ENCODE measurements at regions not wholly inside any gene's neighbourhood (a gene's known extent, or its start where the extent isn't known, plus 50 kb on each side); places are given as distances from the start of the nearest gene placed in this dataset.
"Not testable (repeated sequence)": the region's sequence is repeated elsewhere in the genome, so short reads cannot be mapped to it uniquely, and the experiment has no call there.

DNA sequence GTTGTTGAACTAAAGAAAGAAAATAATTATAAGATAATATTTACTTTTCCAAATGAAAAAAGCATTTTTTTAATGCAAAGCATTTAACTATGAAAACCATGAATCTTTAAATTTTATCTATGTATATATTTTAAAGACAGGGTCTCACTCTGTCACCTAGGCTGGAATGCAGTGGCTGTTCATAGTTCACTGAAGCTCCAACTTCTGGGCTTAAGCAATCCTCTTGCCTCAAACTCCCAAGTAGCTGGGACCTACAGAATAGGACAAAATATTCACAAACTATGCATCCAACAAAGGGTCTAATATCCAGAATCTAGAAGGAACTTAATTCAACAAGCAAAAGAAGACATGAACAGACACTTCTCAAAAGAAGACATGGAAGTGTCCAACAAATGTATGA, 55.9 kb upstream of the ALB start:
- no peak overlapping the region for H3K27ac Mint-ChIP-seq
- no peaks in the 10 kb centered on the region for H3K4me1 Mint-ChIP-seq
- intact Hi-C loops (cut with micrococcal nuclease) = no loop called here
- no peaks in the 10 kb centered on the region for H3K9me3 Mint-ChIP-seq
- H3K36me3 Mint-ChIP-seq (ENCODE audit: low read depth) = no peaks in the 10 kb centered on the region
- peaks cover 3% of the 10 kb centered on the region for H3K27me3 Mint-ChIP-seq
- DNase-seq = no peak
- no peak overlapping the region for H3K4me3 Mint-ChIP-seq

DNA sequence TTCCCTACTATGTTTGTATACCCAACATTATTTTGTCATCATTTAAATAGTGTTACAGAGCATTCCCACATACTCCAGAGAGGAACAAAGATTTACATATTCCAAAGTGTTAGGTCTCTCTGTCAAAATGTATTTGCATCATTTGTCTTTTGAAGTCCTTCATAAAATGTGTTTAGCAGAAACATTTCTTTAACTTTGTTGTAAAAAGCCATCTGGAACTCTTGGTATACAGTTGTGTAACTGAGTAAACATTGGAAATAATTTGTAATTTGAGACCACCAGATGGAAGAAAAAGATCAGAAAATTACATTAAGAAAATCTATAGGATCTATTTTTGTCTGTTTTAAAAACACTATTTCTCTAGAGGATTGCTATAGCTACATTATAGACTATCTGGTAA, 56.6 kb upstream of the ALB start:
- no peak overlapping the region for H3K27ac Mint-ChIP-seq
- no peaks in the 10 kb centered on the region for H3K4me1 Mint-ChIP-seq
- DNase-seq = no peak
- H3K4me3 Mint-ChIP-seq = no peak overlapping the region
- intact Hi-C loops (cut with micrococcal nuclease) = no loop called here
- H3K36me3 Mint-ChIP-seq (ENCODE audit: low read depth) = no peaks in the 10 kb centered on the region
- no peaks in the 10 kb centered on the region for H3K9me3 Mint-ChIP-seq
- H3K27me3 Mint-ChIP-seq = peaks cover 3% of the 10 kb centered on the region

- intact Hi-C loops (cut with micrococcal nuclease) = no loop called here
- Mint-ChIP-seq H3K27ac (no peak overlapping the region), H3K27me3 (peaks cover 3% of the 10 kb centered on the region), H3K36me3 (ENCODE audit: low read depth) (no peaks in the 10 kb centered on the region), H3K9me3 (no peaks in the 10 kb centered on the region), H3K4me1 (no peaks in the 10 kb centered on the region), H3K4me3 (no peak overlapping the region)
- DNase-seq = no peak
Observed at GRCh38 chr4:73345399-73345975, 58.6 kb upstream of the ALB start.

- H3K27ac Mint-ChIP-seq = no peak overlapping the region
- H3K4me3 Mint-ChIP-seq = no peak overlapping the region
- H3K4me1 Mint-ChIP-seq = no peaks in the 10 kb centered on the region
- intact Hi-C loops (cut with micrococcal nuclease) = no loop called here
- no peak for DNase-seq
- peaks cover 3% of the 10 kb centered on the region for H3K27me3 Mint-ChIP-seq
- H3K9me3 Mint-ChIP-seq = no peaks in the 10 kb centered on the region
- H3K36me3 Mint-ChIP-seq (ENCODE audit: low read depth) = no peaks in the 10 kb centered on the region
Observed at GRCh38 chr4:73344106-73344505, 60.0 kb upstream of the ALB start.

DNA sequence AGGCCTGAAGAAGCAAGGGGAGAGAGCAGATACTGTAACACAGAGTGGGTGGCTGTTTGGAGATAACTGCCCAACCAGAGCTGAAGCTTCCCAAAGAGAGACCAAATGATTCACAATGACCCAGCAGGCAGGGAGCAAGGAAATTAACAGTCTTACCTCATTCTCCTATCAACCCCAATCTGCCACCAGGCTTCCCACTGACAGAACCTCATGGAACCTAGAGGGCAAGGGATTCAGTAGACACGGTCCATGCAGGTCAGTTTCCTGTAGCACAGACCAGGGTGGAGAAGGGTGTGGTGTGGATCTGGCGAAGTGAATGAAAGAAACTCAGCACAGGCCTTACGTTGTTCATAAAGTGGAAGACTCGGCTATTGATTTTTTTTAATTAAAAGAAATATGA, 60.7 kb upstream of the ALB start:
- H3K4me3 Mint-ChIP-seq = no peak overlapping the region
- intact Hi-C loops (cut with micrococcal nuclease) = no loop called here

DNA sequence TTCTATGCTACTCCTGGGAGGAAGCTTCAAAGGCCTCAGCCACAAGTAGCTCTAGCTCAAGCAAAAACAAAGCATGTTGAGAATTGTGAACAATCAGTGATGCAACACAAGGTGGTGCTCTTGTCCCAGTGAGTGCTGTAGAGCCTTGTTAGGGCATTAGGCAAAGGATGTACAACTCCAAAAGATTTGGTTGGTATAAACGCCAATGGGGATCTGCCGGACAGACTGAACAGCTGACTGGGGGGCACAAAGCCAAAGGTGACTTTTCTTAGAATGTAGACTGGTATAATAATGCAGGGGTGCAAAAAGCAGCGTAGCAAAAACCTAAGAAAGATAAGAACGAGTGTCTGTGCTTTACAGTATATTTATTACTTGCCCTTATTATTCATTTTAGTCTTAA, 62.6 kb upstream of the ALB start:
- H3K4me1 Mint-ChIP-seq = no peaks in the 10 kb centered on the region
- H3K4me3 Mint-ChIP-seq = no peak overlapping the region
- intact Hi-C loops (cut with micrococcal nuclease) = no loop called here
- no peaks in the 10 kb centered on the region for H3K9me3 Mint-ChIP-seq
- peak; percentile 58 for DNase-seq
- H3K27me3 Mint-ChIP-seq = peaks cover 3% of the 10 kb centered on the region
- no peak overlapping the region for H3K27ac Mint-ChIP-seq
- no peaks in the 10 kb centered on the region for H3K36me3 Mint-ChIP-seq (ENCODE audit: low read depth)

More for the DNA sequence above, 60.7 kb upstream of the ALB start:
- H3K9me3 Mint-ChIP-seq = no peaks in the 10 kb centered on the region
- H3K4me1 Mint-ChIP-seq = no peaks in the 10 kb centered on the region
- peaks cover 3% of the 10 kb centered on the region for H3K27me3 Mint-ChIP-seq
- H3K27ac Mint-ChIP-seq = no peak overlapping the region
- no peaks in the 10 kb centered on the region for H3K36me3 Mint-ChIP-seq (ENCODE audit: low read depth)
- no peak for DNase-seq

GRCh38 chr4:73340917-73341316, 63.2 kb upstream of the ALB start:
- Mint-ChIP-seq H3K27ac (no peak overlapping the region), H3K27me3 (peaks cover 3% of the 10 kb centered on the region), H3K9me3 (no peaks in the 10 kb centered on the region), H3K4me1 (no peaks in the 10 kb centered on the region), H3K36me3 (ENCODE audit: low read depth) (no peaks in the 10 kb centered on the region), H3K4me3 (no peak overlapping the region)
- intact Hi-C loops (cut with micrococcal nuclease) = no loop called here
- no peak for DNase-seq

GRCh38 chr4:73335679-73336078, 68.4 kb upstream of the ALB start:
- Mint-ChIP-seq H3K27ac (no peak overlapping the region), H3K9me3 (no peaks in the 10 kb centered on the region), H3K36me3 (ENCODE audit: low read depth) (no peaks in the 10 kb centered on the region), H3K4me3 (no peak overlapping the region), H3K27me3 (no peaks in the 10 kb centered on the region), H3K4me1 (no peaks in the 10 kb centered on the region)
- DNase-seq = no peak
- intact Hi-C loops (cut with micrococcal nuclease) = no loop called here

- H3K4me1 Mint-ChIP-seq; intact Hi-C loops (cut with micrococcal nuclease); H3K27me3 Mint-ChIP-seq; H3K36me3 Mint-ChIP-seq (ENCODE audit: low read depth); H3K4me3 Mint-ChIP-seq; H3K9me3 Mint-ChIP-seq; H3K27ac Mint-ChIP-seq; DNase-seq: not testable (repeated sequence)
Observed at GRCh38 chr4:73332012-73332411, 72.1 kb upstream of the ALB start.

- intact Hi-C loops (cut with micrococcal nuclease) = no loop called here
- H3K9me3 Mint-ChIP-seq = no peaks in the 10 kb centered on the region
- H3K4me1 Mint-ChIP-seq = no peaks in the 10 kb centered on the region
- no peaks in the 10 kb centered on the region for H3K36me3 Mint-ChIP-seq (ENCODE audit: low read depth)
- no peak overlapping the region for H3K27ac Mint-ChIP-seq
- DNase-seq = no peak
- no peaks in the 10 kb centered on the region for H3K27me3 Mint-ChIP-seq
- H3K4me3 Mint-ChIP-seq = no peak overlapping the region
Observed at GRCh38 chr4:73329300-73329699, 70.7 kb upstream of the ANKRD17 start.

DNA sequence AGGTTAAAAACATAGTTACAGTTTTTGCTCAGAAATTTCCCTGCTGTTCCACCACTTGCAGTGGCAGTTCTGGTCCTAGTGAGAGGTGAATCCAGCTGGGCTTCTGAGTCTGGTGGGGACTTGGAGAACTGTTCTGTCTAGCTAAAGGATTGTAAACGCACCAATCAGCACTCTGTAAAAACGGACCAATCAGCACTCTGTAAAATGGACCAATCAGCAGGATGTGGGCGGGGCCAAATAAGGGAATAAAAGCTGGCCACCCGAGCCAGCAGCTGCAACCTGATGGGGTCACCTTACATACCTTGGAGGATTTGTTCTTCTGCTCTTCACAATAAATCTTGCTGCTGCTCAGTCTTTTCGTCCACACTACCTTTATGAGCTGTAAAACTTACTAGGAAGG, 67.2 kb upstream of the ANKRD17 start:
- H3K36me3 Mint-ChIP-seq (ENCODE audit: low read depth); H3K9me3 Mint-ChIP-seq; H3K4me3 Mint-ChIP-seq; H3K27me3 Mint-ChIP-seq; DNase-seq; H3K4me1 Mint-ChIP-seq; H3K27ac Mint-ChIP-seq; intact Hi-C loops (cut with micrococcal nuclease): not testable (repeated sequence)

GRCh38 chr4:73317092-73317491, 58.5 kb upstream of the ANKRD17 start:
- H3K36me3 Mint-ChIP-seq (ENCODE audit: low read depth) = no peaks in the 10 kb centered on the region
- no peak overlapping the region for H3K27ac Mint-ChIP-seq
- no peaks in the 10 kb centered on the region for H3K4me1 Mint-ChIP-seq
- H3K4me3 Mint-ChIP-seq = no peak overlapping the region
- H3K9me3 Mint-ChIP-seq = peaks cover 3% of the 10 kb centered on the region
- intact Hi-C loops (cut with micrococcal nuclease) = no loop called here
- peaks cover 1% of the 10 kb centered on the region for H3K27me3 Mint-ChIP-seq
- no peak for DNase-seq

GRCh38 chr4:73315091-73315490, 56.5 kb upstream of the ANKRD17 start:
- Mint-ChIP-seq H3K4me3 (no peak overlapping the region), H3K36me3 (ENCODE audit: low read depth) (no peaks in the 10 kb centered on the region), H3K27me3 (peaks cover 1% of the 10 kb centered on the region), H3K27ac (no peak overlapping the region), H3K9me3 (no peaks in the 10 kb centered on the region), H3K4me1 (no peaks in the 10 kb centered on the region)
- DNase-seq = no peak
- intact Hi-C loops (cut with micrococcal nuclease) = no loop called here

DNA sequence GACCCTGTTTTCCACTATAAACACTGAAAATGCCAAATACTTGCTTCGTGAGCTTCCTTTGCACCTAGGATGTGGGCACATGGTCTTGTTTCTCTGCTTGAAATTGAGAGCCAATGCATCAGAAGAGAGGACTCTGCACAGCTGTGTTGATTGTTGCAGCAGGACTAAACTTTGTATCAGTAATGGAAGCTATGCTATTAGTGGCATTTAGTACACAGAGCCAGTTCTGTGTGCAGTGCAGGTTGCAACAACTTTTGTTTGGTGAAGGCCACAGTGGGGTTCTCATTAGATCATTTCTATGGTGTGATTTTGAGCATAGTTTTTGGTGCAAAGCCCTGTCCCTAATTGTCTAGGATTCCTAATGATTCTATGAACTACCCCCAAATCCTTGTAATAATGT, 54.4 kb upstream of the ANKRD17 start:
- H3K4me1 Mint-ChIP-seq = no peaks in the 10 kb centered on the region
- DNase-seq = no peak
- H3K9me3 Mint-ChIP-seq = no peaks in the 10 kb centered on the region
- no peak overlapping the region for H3K4me3 Mint-ChIP-seq
- no peak overlapping the region for H3K27ac Mint-ChIP-seq
- intact Hi-C loops (cut with micrococcal nuclease) = no loop called here
- peaks cover 1% of the 10 kb centered on the region for H3K27me3 Mint-ChIP-seq
- H3K36me3 Mint-ChIP-seq (ENCODE audit: low read depth) = no peaks in the 10 kb centered on the region

DNA sequence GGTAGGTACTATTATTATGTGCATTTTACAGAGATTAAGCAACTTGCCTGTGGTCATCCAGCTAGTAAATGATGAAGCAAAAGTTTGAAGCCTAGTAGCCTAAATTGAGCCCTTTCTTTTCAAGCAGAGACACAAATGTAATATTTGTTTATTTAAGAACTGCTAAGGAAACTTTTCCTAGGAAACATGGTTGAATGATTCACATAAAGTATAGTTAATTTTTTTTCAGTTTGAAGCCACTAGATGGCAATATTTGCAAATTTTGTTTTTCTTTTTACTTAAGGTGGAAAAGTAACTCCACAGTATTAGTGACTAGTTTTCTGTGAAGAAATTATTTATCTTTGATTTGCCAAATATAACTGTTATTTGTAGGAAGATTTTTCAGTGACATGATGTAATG, 52.8 kb upstream of the ANKRD17 start:
- no peaks in the 10 kb centered on the region for H3K9me3 Mint-ChIP-seq
- no peaks in the 10 kb centered on the region for H3K4me1 Mint-ChIP-seq
- H3K27ac Mint-ChIP-seq = no peak overlapping the region
- DNase-seq = no peak
- H3K36me3 Mint-ChIP-seq (ENCODE audit: low read depth) = no peaks in the 10 kb centered on the region
- H3K4me3 Mint-ChIP-seq = no peak overlapping the region
- intact Hi-C loops (cut with micrococcal nuclease) = loop anchor here (1.0 to 2.0 kb wide), 2 partner anchors 135 to 823 kb away; no protein-coding TSS in a partner anchor
- H3K27me3 Mint-ChIP-seq = peaks cover 1% of the 10 kb centered on the region
